ENCODE measurements at regions not wholly inside any gene's neighbourhood (a gene's known extent, or its start where the extent isn't known, plus 50 kb on each side); places are given as distances from the start of the nearest gene placed in this dataset.

- DNase-seq (ENCODE audit: low spot score) (no peak), ATAC-seq (no peak)
- intact Hi-C loops (cut with DNase I), result no loop called here
These were observed 59.4 kb upstream of the SYT13 start for GRCh38 chr11:45345491-45345890.

- ATAC-seq (no peak), DNase-seq (ENCODE audit: low spot score) (no peak)
- intact Hi-C loops (cut with DNase I), result no loop called here
These were observed 57.9 kb upstream of the SYT13 start for GRCh38 chr11:45344028-45344427.

- intact Hi-C loops (cut with DNase I), result no loop called here
- DNase-seq (ENCODE audit: low spot score) (no peak), ATAC-seq (no peak)
These were observed 57.3 kb upstream of the SYT13 start for GRCh38 chr11:45343444-45343843.

DNA sequence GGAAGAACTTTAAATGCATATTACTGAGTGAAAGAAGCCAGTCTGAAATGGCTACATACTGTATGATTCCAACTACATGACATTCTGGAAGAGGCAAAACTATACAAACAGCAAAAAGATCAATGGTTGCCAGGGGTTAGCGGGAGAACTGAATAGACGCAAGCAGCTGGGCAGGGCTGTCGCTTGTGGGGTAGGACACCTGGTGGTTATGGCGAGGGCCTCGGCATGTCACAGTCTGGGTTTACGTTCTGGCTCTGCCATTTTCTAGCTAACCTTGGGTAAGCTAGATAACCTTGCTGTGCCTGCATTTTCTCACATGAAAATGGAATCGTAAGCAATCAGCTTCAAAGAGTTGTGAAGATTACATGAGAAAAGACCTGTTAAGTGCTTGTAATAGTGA, 55.2 kb upstream of the SYT13 start:
- DNase-seq (ENCODE audit: low spot score) (no peak), ATAC-seq (no peak)
- intact Hi-C loops (cut with DNase I), result no loop called here

DNA sequence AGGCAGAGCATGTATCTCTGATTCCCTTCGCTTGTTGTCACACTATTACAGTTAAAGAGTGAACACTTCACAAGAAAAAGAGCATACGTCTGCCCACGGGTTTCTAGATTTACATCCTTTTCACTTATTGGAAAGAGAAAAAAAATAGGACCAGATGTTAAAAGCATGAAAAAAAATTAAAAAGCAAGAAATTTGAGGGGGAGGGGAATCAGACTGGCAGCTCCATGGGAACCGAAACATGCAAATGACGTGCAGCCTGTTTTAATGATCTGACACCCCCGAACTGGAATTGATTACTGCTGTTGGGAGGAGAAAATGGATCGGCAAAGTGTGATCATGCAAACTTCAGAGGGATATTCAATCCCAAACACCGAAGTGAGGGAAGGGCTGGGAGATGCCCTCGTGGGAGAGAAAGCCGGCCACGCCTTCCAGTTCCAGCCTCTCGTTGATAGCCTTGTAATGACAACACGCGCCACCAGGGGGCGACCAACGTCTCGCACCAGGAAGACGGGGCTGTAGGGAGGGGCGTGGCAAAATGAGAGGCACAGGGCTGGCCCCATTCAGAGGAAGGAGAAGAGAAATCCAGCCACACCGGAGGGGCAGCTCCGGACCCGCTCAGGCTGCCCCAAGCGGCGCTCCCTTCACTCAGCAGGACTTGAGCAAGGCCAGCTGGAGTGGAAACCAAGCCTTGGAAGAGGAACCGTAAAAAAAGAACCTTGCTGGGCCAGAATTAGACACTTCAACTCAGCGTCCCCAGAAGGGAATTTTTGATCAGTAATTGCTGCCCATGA, 53.8 kb upstream of the SYT13 start:
- ATAC-seq (peak; percentile 95), DNase-seq (ENCODE audit: low spot score) (peak; percentile 96)
- intact Hi-C loops (cut with DNase I), result no loop called here

GRCh38 chr11:45337583-45338360, 51.6 kb upstream of the SYT13 start:
- ATAC-seq (no peak), DNase-seq (ENCODE audit: low spot score) (no peak)
- intact Hi-C loops (cut with DNase I), result no loop called here

DNA sequence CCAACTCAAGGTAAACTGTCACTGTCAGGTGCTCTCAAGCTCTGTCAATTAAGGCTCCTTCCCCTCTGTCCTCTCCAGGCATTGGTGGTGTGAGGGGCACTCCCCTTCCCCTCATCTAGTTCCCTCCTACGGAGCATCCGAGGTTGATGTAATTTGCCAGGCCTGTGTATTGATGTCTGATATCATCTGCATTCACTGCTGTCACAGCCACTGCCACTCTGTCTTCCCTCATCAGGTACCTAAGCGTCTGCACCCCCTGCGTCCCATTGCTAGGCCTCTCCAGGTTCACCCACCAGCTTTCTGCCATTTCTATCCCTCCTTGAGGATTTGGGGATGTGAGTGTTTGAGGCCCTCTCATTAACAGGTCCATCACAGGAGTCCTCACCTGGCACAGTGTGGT, 50.0 kb upstream of the SYT13 start:
- intact Hi-C loops (cut with DNase I), result no loop called here

More for the DNA sequence above, 50.0 kb upstream of the SYT13 start:
- no peak for ATAC-seq
- DNase-seq (ENCODE audit: low spot score), result no peak

All from sciatic nerve (tissue), 2 donors.